HK-2 (cell line): ENCODE measurements at regions not wholly inside any gene's neighbourhood (a gene's known extent, or its start where the extent isn't known, plus 50 kb on each side); places are given as distances from the start of the nearest gene placed in this dataset.
"Not testable (repeated sequence)": the region's sequence is repeated elsewhere in the genome, so short reads cannot be mapped to it uniquely, and the experiment has no call there.

Source experiments
- DNase-seq: peaks from one replicate; pipeline ENCODE4 v3.0.0-alpha.2; 2018; ENCODE audit not compliant: unreplicated experiment

- no peak for DNase-seq
Observed at GRCh38 chr7:142501434-142501833, 243.6 kb upstream of the PRSS58 start.

GRCh38 chr7:142500366-142500765 is 242.5 kb upstream of the PRSS58 start:
- DNase-seq, result no peak

- no peak for DNase-seq
Observed at GRCh38 chr7:142499635-142500034, 241.8 kb upstream of the PRSS58 start.

DNA sequence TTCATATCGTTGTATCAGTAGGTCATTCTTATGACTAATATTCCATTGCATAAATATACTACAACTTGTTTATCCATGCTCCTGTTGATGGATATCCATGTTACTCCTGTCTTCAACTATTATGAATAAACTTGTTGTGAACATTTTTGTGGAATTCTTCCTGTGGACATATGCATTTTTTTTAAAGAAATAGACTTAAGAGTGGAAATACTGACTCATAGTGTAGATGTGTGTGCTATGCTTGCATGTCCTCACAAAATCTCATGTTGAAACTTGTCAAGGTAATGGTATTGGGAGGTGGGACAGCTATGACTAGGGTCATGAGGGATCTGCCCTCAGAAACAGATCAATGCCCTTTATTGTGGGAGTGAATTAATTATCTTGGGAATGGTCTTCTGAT is 240.5 kb upstream of the PRSS58 start:
- DNase-seq, result no peak

DNA sequence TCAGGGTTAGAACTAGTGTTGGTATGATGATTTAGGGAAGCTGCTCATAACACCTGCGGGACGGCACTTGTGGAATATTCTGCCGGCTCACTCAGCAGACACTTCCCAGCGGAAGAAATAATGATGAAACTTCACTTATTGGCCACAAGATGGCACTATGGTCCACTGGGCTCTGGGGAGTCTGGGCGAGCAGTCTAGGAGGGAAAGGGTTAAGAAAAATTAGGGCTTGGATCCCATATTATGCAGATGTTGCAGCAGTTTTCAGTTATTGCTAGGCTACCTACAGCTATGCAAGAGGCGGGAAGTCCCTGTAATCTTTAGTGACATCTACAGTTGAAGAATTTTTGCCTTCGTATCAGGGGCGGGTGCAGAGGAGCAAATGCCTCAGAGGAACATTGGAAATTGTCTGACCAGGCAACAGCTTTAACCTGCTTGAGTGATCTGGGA is 238.7 kb upstream of the PRSS58 start:
- no peak for DNase-seq

DNA sequence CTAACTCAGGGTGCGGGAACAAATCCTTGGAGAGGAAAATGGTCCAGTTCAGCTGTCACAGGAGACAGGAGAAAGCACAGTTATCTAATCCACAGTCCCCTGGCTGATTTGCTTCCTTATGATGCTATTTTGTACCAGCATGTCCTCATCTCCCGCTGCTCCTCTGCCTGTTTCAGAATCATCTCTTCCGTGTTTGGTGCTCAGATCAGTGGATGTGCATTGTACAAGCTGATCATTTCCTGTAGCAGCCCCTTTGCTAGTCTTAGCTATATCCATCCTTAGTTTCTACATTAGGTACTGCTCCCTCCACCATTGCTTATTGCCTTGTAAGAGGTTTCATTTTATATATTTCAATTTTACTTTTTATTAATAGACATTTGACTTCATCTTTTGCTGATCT is 238.0 kb upstream of the PRSS58 start:
- not testable (repeated sequence) for DNase-seq

DNA sequence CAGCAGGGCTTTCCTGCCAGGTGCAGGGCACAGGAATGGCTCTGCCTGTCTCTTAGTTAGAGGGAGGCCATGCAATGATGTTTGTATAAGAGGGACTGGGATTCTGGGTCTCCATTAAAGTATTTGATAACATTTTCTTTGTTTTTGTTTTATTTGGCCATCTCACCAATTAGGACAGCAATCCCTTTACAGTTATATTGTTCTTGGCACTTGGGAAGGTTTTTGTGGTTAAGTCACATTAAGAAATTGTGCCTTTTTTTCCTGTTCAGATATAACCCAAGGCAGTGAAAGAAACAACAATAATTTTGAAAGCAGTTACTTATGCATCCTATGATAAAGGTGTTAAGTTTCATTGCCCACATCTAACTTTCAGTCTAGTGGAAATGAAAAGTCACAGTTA is 237.4 kb upstream of the PRSS58 start:
- DNase-seq, result not testable (repeated sequence)

DNA sequence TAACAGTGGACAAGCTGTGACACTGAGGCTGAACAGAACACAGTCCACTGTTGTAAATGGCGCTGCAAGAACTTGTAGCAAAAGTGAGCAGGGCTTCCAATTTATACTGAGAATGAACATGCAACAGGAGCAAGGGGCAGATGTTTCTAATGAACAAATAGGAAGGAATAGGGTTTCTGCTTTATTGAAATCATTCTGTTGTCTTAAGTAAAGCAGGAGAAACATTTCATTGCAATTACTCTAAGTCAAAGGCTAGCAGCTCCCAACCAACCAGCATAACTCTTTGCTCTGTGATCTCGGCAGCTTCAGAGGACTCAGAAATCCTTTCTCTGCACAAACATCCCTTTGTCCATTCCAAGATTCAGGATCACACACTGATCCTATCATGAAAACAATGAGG is 236.2 kb upstream of the PRSS58 start:
- DNase-seq, result no peak

GRCh38 chr7:142488842-142489241 is 231.0 kb upstream of the PRSS58 start:
- no peak for DNase-seq

- DNase-seq, result no peak
Observed at GRCh38 chr7:142488036-142488633, 230.3 kb upstream of the PRSS58 start.

GRCh38 chr7:142487565-142487964 is 229.7 kb upstream of the PRSS58 start:
- DNase-seq, result not testable (repeated sequence)

GRCh38 chr7:142487124-142487523 is 229.3 kb upstream of the PRSS58 start:
- no peak for DNase-seq

DNA sequence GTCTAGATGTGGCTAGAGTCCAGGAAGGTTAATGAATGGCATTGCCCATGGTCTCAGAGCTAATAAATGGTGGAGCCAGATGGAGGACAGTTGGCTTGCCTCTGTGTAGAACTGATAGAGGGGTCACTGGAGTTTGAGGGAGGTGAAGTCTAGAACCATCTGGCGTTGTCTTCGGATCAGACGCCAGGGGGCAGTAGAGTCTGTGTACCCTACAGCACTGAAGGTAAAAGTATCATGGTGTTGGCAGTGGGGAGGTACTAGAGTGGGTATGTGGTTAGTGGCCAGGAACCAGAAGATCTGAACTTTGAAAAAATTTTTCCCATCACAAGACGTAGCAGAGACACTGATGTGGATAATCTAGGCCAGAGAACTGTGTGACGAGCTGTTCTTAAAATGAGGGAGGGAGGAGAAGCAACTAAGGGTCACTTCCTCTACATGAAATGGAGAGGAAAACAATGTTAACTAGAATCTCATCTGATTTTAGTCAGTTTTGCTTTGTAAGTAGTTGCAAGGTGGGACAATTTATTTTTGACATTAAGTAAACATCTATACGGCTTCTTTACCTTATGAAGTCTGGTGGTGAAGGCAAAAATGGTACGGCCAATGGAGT is 227.9 kb upstream of the PRSS58 start:
- no peak for DNase-seq

DNA sequence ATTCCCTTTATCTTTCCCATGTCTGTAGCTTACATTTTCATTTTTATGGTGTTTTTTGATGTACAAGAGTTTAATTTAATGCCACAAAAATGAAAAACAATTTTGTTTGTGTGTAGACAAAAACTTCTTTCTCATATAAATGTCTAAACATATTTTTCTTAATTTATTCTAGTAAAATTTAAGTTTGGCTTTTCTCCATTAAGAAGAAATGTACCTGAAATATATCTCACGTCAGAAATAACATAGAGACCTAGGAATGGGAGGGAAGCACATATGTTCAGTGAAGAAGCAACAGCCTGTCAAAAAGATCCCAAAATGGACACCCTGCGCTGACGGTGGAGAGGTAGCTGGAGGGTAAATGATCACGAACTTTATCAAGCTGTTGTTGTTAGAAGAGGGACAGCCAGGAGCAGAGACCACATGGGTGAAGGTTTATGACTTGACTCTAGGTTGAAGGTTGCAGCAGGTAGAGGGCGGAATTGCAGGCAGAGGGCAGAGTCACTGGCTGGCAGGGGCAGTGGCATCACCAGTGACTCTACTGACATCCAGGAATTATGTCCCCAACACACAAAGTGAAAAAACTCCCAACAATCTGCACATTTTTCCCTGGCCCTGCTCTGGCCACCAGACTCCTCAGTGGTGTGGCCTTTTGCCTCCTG is 225.9 kb upstream of the PRSS58 start:
- no peak for DNase-seq

DNA sequence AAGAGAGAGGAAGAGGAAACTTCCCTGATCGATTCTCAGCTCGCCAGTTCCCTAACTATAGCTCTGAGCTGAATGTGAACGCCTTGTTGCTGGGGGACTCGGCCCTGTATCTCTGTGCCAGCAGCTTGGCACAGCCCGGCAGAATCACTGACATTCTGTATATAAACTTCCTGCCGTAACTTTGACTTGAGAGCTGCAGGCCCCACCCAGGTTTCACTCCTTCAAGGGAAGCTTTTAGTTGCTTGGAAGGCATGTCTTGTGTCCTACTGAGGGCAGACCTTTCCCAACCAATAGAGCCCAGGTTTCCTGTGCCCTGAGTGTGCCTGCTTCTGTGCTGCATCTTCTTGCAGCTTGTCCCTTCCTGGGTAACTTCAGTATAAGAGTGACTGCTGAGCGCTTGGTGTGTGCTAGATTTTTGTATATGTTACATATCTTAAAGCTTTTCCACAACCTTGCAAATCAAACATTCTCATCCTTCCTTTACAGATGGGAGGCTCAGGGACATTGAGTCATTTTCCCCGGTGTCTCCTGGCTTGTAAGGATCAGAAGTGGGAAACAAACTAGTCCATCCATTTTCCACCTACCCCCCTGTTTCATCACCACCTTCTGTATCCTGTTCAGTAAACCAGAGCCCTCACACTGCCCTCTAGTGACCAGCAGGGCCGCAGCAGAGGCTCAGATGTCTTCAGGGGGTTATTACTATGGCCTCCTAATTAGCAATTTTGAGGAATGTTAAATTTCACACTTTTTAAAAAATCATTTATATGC is 225.2 kb upstream of the PRSS58 start:
- DNase-seq, result peak; percentile 38

GRCh38 chr7:142481548-142481947 is 223.7 kb upstream of the PRSS58 start:
- DNase-seq, result no peak

DNA sequence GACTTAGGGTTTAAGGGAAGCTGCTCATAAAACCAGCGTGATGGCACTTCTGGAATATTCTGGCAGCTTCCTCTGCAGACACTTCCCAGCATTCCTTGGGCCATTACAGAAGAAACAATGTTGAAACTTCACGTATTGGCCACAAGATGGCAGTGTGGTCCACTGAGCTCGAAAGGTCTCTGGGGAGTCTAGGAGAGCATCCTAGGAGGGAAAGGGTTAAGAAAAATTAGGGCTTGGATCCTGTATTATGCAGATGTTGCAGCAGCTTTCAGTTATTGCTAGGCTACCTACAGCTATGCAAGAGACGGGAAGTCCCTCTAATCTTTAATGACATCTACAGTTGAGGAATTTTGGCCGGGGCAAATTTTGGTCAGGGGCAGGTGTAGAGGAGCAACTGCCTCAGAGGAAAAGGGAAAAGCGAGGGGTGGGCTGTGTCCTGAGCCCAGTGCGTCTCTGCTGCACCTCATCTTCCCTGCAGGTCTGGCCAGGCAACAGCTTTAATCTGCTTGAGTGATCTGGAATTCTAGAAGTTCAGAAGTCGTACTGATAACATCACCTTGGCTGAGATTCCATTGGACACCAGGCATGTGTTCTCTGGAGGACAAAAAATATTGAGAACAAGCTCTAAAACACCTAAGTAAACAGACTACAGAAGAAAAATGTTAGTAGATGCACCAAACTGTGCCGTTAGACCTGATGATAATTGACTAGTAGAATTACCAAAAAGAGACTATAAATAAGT is 220.8 kb upstream of the PRSS58 start:
- peak; percentile 14 for DNase-seq

GRCh38 chr7:142477801-142478200 is 219.9 kb upstream of the PRSS58 start:
- not testable (repeated sequence) for DNase-seq

GRCh38 chr7:142477079-142477651 is 219.3 kb upstream of the PRSS58 start:
- DNase-seq, result no peak

- DNase-seq, result no peak
Observed at GRCh38 chr7:142476077-142476476, 218.2 kb upstream of the PRSS58 start.

DNA sequence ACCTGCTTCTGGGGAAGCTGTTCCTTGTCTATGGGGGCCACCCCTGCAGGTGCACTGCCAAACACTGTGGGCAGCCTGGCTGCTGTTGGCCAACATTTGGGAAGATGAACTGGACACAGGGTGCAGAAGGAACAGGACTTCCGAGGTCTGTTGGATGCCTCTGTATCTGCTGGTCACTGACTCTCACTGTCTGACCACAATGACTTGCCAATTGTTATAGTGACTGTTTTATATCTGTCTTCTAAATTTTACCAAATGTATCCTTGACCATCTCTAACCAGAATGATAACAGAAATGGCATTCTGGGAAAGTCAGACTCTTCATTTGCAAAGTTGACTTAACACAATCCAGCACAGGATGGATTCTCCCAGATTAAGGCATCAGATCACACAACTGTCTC is 214.0 kb upstream of the PRSS58 start:
- no peak for DNase-seq

DNA sequence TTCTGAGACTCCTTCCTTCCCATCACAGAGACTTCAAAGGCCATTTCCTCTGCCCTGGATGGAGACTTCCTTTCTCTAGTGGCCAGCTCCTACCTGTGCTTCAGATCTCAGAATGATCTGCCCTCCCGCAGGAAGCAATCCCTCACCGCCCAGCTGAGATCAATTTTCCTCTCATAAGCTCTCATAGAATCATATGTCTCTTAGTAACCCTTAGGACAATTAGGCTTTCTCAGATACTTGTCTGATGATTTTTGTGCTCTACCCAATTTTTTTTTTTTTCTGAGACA is 212.6 kb upstream of the PRSS58 start:
- no peak for DNase-seq
